Fibroblast of villous mesenchyme (primary cell): ENCODE measurements at regions not wholly inside any gene's neighbourhood (a gene's known extent, or its start where the extent isn't known, plus 50 kb on each side); places are given as distances from the start of the nearest gene placed in this dataset. TPM values are rescaled to one million over a fixed set of nuclear protein-coding genes. Genes with fewer than 3 reads are reported as not detected.
"Not testable (repeated sequence)": the region's sequence is repeated elsewhere in the genome, so short reads cannot be mapped to it uniquely, and the experiment has no call there.

Source experiments
- DNase-seq: peaks from one replicate; pipeline ENCODE4 v3.0.0-alpha.2; 2010; ENCODE audit warnings: low read depth
- H3K4me3 ChIP-seq: 2 replicates; pipeline ENCODE4 v1.5.1; 2011; ENCODE audit warnings: low read depth, mild to moderate bottlenecking, low read length
- CTCF ChIP-seq: IDR thresholded peaks from 2 replicates; pipeline ENCODE4 v1.5.1; 2012; ENCODE audit warnings: low read depth, mild to moderate bottlenecking, low read length; ENCODE audit not compliant: insufficient read depth
- small RNA-seq: library from RNA; depleted of rRNA; stranded (forward); fragments of <200 nt; gene quantifications from one replicate; pipeline ENCODE3, GENCODE V24; 2012

DNA sequence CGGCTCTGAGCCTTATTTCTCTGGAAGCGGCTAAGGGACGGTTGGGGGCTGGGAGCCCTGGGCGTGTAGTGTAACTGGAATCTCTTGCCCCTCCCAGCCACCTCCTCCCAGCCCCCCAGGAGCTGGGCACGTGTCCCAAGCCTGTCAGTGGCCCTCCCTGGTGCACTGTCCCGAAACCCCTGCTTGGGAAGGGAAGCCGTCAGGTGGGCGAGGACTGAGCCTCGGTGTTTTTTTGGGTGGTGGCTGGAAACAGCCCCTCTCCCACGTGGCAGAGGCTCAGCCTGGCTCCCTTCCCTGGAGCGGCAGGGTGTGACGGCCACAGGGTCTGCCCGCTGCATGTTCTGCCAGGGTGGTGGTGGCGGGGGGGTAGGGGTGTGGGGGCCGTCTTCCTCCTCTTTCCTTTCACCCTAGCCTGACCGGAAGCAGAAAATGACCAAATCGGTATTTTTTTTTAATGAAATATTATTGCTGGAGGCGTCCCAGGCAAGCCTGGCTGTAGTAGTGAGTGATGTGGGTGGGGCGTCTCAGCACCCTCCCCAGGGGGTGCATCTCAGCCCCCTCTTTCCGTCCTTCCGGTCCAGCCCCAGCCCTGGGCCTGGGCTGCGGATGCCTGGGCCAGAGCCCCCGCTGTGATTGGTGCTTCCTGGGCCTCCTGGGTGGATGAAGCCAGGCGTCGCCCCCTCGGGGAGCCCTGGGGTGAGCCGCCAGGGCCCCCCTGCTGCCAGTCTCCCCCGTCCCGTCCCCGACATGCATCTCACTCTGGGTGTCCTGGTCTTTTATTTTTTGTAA, 58.8 kb upstream of the GOLGA8A start:
- no peak for DNase-seq
- no peak for TF ChIP-seq CTCF
- H3K4me3 ChIP-seq, result no peak overlapping the region

GRCh38 chr15:34495707-34496106, 58.1 kb upstream of the GOLGA8A start:
- H3K4me3 ChIP-seq, result not testable (repeated sequence)

DNA sequence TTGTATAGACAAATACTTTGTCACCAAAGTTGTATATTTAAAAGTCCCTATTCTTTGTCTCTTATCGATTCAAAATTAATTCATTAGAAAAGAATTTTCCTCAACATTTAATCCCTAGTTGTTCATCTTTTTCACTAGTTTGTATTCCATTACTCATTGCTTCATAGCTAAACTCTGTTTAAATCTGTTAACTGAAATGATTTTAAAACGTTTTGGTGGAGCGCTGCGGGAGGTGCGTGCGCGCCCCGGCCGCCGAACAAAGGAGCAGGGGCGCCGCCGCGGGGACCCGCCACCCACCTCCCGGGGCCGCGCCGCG, 56.4 kb upstream of the GOLGA8A start:
- DNase-seq, result no peak
- no peak for TF ChIP-seq CTCF
- no peak overlapping the region for H3K4me3 ChIP-seq

More at GRCh38 chr15:34495707-34496106, 58.1 kb upstream of the GOLGA8A start:
- DNase-seq, result not testable (repeated sequence)

DNA sequence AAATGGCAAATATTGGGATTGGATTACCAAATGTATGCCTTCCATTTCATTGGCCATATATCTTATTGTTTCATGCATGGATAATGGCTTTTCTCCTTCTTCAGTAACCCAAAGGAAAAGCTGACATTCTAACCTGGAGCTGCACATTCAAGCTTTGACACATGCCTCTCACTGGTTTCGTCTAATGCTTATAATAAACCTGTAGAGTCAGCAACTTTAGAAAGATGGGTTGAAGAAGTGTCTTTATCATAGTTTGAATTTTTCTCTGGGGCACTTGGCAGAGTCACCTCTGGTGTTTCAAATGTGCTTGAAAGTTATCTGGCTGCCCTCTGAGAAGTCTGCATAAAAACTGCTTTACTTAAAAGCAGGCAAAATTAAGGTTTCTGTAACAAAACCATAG, 55.4 kb upstream of the GOLGA8A start:
- no peak for TF ChIP-seq CTCF
- no peak overlapping the region for H3K4me3 ChIP-seq

DNA sequence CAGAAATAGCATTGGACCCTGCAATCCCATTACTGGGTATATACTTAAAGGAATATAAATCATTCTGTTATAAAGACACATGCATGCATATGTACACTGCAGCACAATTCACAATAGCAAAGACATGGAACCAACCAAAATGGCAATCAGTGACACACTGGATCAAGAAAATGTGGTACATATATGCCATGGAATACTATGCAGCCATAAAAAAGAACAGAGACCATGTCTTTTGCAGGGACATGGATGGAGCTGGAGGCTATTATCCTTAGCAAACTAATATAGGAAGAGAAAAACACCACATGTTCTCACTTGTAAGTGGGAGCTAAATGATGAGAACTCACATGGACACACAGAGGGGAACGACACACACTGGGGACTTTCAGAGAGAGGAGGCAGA, 53.9 kb upstream of the GOLGA8A start:
- H3K4me3 ChIP-seq, DNase-seq: not testable (repeated sequence)

More for the DNA sequence above, 55.4 kb upstream of the GOLGA8A start:
- DNase-seq, result no peak

DNA sequence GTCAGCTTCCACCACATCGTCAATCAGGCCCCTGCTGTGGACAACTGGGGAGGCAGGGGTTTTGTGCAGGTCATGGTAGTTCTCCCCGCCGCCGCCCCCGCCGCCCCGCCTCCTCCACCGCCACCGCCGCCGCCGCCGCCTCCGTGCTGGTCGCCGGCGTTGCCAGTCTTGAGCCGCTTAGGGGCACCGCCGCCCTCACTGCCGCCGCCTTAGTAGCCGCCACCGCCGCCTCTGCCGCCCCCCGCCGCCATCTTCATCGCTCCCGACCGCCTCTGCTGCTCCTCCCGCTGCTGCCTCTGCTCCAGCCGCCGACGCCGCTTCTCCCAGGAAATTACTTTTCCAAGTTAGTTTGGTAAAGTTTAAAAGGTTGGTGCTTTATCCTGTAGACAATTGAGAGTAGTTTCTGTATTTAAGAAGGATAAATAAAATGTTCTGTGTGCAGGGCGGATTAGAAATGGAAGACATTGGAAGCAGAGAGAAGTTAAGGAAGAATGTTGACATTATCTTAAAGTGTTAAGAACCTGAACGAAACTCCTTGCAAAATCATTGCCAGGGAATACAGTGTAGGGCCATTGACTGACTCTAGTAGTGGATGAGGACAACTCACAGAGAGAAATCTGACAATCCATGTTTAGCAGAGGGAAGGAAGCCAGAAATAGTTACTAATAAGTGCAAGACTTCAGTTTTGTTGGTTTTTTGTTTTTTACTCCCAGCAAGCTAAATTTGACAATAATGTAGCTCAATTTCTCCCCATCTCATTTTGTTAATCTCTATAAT, 53.0 kb upstream of the GOLGA8A start:
- no peak overlapping the region for H3K4me3 ChIP-seq
- no peak for TF ChIP-seq CTCF
- DNase-seq, result no peak

GRCh38 chr15:34488973-34489959, 51.7 kb upstream of the GOLGA8A start:
- DNase-seq, H3K4me3 ChIP-seq: not testable (repeated sequence)
- TF ChIP-seq CTCF, result peak; percentile 2

Small RNAs in the stretch of these regions (small RNA-seq; reads per million reads assigned to genes)
- gene MIR1233-2, result not detected
